ENCODE measurements at regions not wholly inside any gene's neighbourhood (a gene's known extent, or its start where the extent isn't known, plus 50 kb on each side); places are given as distances from the start of the nearest gene placed in this dataset.

DNA sequence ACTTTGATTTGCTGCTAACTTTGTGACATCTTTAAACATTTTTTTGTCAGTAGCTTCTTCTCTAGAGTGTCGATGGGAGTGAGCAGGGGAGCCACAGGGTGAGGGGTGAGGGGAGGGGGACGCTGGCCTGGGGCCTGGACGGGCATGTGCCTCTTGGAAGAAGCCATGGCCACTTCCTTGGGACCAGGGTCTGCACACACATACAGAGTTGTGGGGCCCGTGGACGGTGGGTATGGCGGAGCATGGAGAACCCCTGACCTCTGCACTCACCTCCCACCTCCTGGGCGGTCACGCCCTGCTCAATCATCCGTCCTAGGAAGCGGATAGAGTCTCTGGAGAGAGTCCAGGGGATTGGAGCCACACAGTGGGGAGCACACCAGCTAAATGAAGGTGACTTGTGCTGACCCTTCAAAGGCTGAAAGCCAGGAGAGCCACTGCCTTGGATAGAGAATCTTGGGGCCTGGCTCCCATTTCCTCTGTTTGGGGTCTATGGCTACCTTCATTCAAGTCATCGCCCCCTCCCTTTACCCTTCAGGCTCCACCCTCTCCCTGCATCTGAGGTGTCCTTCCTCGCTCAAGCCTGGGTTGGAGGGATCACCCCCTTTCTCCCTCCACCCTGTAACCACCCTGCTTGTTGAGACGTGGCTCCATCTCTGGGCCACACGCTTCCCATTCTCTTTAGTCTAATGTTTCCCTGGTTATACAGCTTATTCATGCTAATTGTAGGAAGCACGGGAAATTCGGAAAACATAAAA, 63.9 kb upstream of the HAAO start:
- no peak for DNase-seq (ENCODE audit: low read depth in 2 of 2)

DNA sequence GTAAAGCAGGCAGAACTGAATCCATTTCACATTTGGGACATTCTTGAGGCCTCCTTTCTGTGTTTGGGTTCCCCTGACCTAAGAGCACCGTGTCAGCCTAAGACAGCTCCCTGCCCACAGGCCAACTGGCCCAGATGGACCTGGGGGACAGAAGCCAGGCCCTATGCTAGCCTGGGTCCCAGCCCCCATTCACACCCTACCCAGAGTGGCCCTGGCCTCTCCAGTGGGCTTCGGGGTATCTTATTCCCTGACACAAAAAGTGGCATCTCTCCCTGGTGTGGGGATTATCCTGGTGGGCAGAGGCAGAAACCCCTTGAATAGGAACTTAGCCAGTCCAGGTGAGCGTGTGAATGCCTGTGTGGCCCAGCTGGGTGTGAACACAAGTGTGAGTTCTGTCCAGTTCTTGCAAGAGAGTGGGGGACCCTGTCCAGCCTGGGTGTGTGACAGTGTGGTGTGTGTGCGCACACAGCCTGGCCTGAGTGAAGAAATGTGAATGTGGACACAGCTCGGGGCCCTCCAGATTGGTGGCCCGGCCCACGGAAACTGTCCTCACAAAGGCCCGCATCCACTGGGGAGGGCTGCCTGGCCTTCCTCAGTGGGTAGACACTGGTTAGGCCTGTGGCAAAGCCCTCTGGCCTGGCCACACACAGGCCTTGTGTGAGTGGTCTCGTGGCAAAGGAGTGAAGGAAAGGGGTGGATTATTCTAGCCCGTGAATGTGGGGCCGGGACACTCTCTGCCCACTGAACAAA, 63.0 kb upstream of the HAAO start:
- no peak for DNase-seq (ENCODE audit: low read depth in 2 of 2)

DNA sequence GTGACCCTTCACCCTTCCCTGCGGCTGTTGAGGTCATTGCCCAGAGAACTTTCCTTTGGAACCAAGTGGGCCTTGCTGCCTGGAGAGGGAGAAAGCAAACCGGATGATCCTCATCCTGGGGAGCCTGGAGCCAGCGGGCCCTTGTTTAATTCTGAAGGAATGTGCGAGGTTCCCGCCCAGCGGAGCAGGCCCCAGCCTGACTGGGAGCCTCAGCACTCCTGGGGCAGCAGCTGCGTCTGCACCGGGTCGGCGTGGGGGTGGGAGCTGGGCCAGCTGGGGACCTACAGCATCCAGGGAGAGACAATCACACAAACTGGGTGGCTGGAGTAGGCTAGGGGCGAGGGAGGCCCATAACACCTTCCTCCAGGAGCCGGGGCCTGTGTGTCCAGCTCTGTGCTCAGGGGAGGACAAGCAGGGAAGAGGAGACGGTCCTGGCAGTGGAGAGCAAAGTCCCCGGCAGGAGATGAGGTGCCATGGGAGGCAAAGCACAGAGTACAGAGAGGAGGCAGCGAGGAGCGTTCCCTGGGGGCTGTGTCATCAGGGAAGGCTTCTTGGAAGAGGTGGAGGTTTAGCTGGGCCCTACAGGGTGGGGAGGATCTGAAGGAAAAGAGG, 61.9 kb upstream of the HAAO start:
- DNase-seq (ENCODE audit: low read depth in 2 of 2) = no peak

DNA sequence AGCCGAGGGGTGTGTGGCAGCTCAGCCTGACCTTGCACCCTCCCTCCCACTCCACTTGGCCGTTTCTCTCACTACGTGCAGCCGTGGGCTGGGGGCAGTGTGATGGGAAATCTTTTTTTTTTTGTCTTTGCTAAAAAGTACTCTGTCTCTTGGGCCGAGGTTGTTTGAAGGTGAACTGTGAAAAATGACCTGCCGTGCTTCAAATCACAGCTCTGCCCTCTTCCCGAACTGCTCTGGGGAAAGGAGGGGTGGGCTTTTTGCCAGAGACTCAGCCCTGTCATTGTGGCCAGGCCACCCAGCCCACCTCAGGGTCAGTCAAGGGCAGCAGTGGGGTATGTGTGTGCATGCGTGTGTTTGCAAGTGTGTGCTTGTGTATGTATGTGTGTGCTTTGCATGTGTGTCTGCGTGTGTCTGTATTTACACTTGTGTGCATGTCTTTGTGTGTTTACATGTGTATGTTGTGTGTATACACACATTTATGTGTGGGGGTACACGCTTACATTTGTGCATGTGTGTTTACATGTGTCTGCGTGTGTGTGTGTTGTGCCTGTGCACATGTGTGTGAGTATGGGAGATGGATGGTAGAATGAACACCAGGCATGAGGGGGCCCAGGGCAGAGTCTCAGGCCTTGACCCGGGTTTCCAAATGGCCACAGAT, 61.3 kb upstream of the HAAO start:
- no peak for DNase-seq (ENCODE audit: low read depth in 2 of 2)

DNA sequence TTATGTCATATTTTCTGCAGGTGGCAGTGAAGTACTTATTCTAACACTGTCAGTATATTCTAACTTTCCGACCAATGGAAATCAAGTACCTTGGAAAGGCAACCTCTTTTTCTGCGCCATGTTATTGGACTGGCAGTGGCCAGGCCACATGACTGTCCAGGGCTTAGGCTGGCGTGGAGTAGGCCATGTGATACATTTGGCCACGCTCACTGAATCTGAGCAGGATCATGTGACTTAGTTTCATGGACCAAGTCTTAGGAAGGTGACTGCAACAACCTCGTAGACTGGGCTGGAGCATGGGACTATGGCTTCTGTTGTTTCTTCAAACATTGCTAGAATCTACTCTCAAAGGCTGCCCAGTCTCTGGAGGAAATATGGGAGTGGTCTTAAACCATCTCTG, 60.4 kb upstream of the HAAO start:
- DNase-seq (ENCODE audit: low read depth in 2 of 2) = no peak

DNA sequence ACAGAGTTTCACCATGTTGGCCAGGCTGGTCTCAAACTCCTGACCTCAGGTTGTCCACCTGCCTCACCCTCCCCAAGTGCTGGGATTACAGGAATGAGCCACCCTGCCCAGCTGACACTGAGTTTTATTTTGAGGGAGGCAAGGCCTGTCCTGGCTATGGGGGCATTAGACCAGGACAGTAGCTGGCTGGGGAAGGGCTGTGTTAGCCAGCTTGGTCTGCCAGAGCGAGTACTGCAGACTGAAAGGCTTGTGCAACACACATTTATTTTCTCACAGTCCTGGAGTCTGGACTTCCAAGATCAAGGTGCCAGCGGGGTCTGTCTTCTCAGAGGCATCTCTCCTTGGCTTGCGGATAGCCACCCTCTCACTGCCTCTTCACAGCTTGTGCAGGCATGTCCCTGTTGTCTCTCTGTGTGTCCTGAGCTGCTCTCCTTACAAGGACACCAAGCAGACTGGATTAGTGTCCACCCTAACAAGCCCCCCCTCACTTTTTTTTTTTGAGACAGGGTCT, 59.4 kb upstream of the HAAO start:
- DNase-seq (ENCODE audit: low read depth in 2 of 2) = no peak

DNA sequence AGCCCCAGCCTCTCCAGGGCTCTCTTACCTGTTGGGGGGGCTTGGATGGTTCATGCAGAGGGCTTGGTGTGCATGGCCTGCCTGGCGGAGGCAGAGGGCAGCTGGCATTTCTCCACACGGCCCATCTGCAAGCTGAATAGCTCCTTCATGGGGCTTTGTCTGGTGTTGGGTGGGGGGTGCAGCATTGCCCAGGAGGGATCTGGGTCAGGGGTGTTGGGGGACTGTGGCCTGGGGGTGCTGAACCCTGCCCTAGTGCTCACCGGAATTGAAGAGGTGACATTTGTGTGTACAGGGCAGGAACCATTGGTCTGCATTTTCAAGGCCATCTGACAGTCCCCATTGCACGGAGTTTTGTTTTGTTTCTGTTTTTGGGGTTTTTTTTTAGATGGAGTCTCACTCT, 58.8 kb upstream of the HAAO start:
- no peak for DNase-seq (ENCODE audit: low read depth in 2 of 2)

DNA sequence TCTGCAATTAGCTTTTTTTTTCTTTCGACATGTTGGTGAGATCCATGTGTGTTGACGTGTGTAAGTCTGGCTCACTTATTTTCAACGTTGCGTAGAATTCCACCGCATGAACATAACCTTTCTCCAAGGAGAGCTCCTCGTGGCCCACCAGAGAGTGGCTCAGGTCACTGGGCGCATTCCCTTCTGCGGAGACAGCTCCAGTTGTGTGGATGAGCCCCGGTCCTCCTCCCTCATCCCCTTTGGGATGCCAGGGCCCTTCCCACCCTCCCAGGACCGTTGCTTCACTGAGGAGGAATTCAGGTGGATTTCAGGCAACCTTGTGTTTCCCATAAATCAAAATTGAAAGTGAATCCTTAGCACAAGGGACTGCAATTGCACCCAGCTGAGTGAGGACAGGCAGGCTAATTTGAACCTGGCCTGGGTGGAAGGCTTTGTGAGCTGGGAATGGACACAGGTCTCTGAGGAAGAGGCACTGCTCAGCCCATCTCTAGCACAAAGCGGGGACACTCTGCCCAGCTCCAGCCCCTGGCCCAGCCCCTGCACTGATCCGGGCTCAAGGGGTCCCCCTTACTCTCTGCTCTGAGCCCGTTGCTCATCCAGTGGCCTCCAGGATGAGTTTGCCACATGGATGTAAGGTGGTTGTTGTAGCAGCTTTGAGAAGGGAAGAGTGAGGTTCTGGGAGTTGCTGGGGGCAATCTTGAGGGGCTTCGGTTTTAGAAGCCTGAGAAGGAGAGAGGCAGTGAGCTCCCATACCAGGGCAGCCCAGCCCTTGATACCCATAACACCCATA, 57.8 kb upstream of the HAAO start:
- no peak for DNase-seq (ENCODE audit: low read depth in 2 of 2)

DNA sequence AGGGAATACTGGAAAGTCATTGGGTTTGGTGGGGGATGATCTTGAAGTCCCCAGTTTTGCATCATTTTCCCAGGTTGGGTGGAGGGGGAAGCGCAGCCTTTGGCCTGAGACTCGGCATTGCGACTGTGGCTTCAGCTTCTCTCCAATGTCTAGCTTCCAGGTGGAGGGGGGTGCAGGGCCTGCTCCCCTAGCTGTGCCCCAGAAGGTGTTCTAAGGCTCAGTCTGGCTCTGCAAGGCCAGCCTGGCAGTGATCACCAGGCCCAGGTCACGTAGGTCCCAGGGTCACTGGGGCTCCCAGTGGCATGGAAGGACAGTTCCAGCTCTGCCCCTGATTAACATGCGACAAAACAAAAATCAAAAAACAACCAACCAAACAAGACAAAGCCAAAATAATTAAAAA, 56.9 kb upstream of the HAAO start:
- DNase-seq (ENCODE audit: low read depth in 2 of 2) = no peak

DNA sequence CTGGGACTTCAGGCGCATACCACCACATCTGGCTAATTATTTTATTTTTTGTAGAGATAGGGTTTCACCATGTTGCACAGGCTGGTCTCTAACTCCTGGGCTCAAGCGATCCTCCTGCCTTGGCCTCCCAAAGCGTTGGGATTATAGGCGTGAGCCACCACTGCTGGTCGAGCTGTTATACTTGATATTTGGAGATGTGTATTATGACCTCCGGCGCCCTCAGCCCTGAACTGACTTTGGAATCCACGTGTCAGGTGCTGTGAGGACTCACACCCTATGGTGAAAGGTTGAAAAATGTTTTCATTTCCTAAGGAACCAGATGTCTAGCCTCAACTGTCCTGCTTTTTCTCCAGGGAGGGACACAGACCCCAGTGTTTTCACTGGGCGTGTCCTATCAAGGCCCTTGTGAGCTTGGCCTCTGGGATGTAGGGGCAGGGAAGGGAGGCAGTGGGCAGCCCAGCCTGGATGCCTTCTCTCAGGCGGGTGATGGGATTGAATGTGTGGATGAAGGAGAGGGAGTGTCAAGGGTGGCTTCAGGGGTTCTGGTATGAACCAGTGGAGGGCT, 56.4 kb upstream of the HAAO start:
- no peak for DNase-seq (ENCODE audit: low read depth in 2 of 2)

DNA sequence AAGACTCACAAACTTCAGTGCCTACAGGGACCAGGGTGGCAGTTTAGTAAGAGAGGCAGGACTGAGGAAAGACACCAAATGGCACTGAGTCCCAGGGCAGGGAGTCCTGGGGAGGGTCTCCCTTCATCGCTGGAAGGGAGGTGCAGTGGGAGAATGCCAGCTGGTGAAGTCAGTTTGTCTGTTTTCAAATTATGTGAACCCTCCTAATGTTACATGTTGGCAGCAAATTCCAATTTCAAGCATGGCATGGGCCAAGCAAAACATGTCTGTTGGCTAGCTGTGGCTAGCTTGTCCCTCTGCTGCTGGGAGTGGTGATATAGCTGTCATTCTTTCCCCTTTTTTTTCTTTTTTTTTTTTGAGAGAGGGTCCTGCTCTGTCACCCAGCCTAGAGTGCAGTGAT, 55.9 kb upstream of the HAAO start:
- no peak for DNase-seq (ENCODE audit: low read depth in 2 of 2)

DNA sequence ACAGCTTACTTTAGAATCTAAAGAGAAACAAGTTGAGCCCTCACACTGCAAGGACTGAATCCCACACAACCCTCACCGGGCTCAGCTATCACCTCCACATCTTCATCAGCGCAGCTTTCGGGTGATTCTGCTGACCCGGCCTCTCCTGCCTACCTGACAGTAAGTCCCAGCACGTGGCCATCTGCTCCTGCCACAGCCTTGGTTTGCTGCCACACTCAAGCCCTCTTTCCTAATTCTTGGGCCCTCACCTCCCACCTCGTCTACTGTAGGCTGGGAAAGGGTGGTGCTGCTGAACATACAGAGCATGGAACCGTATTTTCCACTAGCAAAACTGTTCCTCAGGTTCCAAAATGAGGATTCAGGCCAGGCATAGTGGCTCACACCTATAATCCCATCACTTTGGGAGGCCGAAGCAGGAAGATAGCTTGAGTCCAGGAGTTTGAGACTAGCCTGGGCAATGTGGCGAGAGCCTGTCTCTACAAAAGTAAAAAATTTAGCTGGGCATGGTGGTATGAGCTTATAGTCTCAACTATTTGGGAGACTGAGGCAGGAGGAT, 55.3 kb upstream of the HAAO start:
- no peak for DNase-seq (ENCODE audit: low read depth in 2 of 2)

DNA sequence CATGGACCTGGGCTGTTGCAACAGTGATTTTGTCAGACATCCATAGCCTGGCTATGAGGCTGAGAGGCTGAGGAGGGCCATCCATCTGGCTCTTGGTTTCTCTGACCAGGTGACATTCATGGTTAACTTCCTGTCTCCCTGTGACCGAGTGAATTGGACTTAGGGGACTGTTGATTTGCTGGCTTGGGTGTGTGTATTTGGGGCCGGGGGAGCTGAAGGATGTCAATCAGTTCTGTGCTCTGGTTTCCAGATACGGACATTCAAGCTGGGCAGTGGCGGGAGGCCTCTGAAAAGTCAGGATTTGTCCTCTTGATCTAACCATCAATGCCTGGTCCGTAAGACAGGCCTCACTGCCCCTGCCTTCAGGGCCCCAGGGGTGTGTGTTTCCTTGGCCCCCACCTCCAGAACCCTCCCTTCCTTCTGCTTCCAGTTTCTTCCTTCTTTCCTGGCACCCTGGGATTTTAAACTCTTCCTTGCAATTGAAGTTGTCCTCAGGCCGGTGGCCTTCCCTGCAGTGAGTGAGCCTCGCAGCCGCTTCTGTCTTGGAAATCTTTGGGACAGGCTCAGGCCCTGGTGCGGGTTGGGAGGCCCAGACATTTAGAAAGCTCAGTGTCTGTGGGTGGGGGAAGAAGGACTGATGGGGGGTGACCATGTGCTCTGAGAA, 54.7 kb upstream of the HAAO start:
- DNase-seq (ENCODE audit: low read depth in 2 of 2) = no peak

DNA sequence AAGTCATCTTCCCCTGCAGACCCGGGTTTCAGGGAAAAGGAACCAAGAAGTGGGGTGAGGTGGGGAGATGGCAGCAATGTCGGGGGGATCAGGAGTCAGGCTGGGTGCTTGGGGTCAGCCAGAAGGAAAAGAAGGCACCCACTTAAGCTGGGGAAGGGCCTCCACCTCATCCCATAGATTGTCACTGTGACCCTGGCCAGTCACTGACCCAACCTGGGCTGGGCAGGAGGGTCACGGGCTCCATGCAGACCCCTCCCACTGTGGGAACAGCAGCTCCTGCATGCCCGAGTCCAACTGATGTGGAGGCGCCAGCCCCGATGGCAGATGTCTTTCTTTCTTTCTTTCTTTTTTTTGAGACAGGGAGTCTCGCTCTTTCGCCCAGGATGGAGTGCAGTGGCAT, 53.6 kb upstream of the HAAO start:
- DNase-seq (ENCODE audit: low read depth in 2 of 2) = no peak

DNA sequence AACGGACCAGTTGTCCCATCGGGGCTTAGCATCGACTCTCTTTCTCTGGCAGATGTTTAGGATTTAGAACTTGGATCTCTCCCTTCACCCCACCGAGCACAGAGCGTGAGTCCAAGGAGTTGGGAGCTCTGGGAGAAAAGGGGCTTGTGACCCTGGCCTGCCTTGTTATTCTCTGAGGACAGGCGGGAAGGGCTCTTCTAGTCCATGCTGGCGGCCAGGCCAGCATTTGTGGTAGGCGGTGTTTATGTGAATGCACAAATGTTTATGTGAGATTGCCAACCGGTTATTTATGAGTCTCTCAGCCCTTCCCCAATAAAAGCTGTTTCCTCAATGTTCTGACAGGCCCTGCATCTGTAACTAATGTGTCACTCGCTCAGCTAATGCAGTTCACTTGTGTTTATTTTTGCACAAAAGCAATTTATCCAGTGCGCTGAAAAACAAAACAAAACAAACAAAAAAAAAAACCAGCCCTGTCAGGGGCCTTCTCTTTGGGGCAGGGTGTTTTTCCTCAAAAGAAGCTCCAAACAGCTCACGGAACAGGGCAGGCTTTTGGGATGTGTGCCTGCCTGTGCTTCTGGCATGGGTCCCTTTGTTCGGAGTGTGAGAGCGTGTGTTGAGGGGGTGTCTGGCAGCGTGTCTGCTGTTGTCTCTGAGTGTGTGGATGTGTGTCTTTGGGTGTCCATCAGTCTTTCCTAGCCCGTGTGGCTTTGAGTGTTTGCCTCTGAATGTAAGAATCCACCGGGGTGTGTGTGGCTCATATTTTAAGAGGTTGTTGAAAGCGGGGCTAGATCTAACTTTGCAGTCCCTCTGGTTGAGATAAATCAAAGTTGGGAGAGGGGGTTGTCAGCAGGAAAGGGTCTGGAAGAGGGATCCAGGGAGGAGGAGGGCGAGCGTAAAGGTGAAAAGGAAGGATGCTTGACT, 52.8 kb upstream of the HAAO start:
- no peak for DNase-seq (ENCODE audit: low read depth in 2 of 2)

DNA sequence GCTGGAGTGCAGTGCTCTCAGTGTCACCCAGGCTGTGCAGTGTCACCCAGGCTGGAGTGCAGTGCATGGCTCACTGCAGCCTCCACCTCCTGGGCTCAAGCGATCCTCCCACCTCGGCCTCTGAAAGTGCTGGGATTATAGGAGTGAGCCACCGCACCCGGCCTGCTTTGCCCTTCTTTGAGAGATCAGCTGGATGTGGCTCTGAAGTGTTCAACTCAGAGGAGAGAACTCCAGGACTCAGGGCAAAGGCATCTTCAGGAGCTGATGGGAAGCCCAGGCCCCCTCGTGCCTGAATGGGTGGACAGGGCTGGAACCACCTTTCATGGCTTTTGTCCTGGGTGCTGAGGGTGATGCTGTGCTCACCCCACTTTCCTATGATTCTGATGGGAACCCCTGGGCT, 52.0 kb upstream of the HAAO start:
- no peak for DNase-seq (ENCODE audit: low read depth in 2 of 2)

DNA sequence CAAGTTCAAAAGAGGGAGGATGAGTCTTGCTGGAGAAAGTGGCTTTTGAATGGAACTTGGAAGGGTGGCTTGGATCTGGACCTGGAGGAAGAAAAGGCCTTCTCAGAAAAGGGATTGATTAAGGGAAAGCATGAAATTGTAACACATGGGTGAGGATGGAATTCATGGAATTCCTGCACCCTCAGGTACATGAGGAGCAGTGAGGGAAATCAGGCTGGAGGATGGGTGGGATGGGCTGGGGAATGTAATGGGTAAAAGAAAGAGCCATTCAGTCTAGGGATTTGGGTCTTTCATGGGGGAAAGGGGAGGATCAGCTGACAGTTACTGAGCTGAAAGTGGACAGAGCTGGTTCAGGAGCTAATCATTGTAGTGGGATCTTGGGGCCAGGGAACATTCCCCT, 51.2 kb upstream of the HAAO start:
- DNase-seq (ENCODE audit: low read depth in 2 of 2) = no peak

DNA sequence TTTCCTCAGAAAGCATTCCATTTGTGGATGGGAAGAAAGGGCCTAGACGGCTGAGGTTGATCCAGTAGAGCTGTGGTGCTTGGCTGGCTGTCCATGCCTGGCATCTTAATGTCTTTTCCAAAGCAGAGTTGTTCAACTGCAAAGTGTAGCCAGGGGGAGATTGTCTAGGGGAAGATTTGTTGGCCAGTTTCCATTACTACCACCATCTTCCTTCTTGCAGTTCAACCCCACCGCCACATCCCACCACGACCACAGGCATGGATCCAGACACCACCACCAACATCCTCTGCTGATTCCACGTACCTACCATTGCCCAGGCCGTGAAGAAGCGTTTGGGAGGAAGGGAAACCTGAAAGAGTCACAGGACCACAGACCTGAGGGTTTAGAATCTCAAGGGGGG, 50.7 kb upstream of the HAAO start:
- DNase-seq (ENCODE audit: low read depth in 2 of 2) = no peak

DNA sequence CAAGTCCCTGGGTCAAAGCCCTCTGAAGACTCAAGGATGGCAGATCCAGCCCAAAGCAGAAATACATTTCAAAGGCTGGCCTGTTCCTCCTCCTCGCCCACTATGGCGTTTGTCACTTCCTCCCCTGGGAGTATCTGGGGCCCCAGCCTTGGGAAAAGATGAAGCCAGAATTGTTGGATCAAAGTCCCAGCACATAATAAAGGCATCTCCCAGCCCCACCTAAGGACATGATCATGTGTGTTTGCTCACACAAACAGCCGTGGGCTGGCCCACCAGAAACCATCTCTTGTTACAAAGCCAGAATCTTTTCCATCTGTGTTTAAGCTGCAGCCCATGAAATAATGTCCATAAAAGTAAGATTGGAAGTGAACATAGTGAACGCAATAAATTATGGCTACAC, 50.1 kb upstream of the HAAO start:
- DNase-seq (ENCODE audit: low read depth in 2 of 2) = no peak
